IPS-NIHi11 (cell line): ENCODE measurements at regions not wholly inside any gene's neighbourhood (a gene's known extent, or its start where the extent isn't known, plus 50 kb on each side); places are given as distances from the start of the nearest gene placed in this dataset.
A peak's percentile ranks its signal among the peaks of the same experiment; 100 is the strongest.
"Not testable (repeated sequence)": the region's sequence is repeated elsewhere in the genome, so short reads cannot be mapped to it uniquely, and the experiment has no call there.

Source experiments
- DNase-seq: peaks from one replicate; pipeline ENCODE4 v3.0.0; 2012; ENCODE audit warnings: mixed read lengths, low spot score

DNA sequence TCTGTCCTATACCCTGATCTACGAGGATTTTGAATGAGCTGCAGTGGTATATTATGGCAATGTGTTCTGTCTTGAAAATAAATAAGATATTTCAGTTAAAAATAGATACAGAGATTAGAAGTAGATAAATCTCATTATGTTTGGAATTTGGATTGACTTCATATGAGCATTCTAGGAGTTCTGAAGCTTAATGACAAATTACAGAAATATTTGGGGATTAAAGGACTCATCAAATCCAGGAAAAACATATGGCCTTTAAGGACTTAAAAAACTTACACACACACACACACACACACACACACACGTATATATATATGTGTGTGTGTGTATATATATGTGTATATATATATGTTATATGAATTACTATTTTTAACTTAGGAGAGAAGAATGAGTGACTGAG lies 446.9 kb upstream of the CD180 start:
- DNase-seq, result no peak

- no peak for DNase-seq
These were observed 443.4 kb upstream of the CD180 start for GRCh38 chr5:67639976-67640375.

DNA sequence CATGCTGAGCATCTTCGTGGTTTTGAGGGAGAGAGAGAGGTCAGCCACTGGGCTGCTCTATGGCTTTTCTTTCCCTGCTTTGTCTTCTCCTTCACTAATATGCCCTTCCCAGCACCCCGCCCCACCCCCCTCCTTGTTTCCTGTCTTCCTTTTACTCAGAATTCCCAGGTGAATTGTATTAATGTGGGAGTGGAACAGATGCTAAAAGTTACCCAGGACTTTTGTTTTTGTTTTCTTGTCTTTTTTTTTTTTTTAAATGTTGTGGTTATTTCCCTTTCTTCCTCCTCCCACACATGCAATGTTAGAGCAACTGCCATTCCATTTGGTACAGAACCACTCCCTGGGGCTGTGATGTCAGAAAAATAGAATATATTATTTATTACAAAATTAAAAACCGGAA lies 442.7 kb upstream of the CD180 start:
- peak; percentile 27 for DNase-seq

DNA sequence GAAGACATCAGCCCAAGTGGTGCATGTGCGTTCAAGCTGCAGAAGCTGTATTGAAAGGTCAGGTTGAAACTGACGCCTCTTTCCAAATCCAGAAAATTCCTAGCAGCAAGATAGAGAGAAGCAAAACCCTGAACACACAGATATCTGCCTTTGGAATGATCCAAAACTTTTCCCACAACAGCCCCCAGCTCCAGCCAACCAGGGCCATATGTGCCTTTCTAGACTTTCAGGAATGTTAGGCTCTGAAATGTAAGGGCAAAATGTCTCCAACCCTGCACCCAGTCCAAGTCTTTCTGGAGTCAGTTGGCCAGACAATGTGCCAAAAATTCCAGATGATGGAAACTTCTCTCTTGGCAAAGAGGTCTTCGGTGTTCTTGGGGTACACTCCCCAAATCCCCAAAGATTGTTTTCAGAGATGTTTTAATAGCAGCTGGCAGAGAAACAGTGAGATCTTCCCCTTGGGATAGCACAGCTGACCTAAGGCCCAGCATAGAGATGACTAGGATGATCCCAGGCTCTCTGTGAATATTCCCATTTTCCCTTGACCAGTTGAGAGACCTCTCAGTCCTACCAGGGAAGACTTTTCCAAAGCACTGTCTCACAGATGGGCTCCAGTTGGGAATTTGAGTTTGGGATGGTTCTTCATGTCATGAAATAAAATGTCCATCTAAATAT lies 440.4 kb upstream of the CD180 start:
- no peak for DNase-seq

DNA sequence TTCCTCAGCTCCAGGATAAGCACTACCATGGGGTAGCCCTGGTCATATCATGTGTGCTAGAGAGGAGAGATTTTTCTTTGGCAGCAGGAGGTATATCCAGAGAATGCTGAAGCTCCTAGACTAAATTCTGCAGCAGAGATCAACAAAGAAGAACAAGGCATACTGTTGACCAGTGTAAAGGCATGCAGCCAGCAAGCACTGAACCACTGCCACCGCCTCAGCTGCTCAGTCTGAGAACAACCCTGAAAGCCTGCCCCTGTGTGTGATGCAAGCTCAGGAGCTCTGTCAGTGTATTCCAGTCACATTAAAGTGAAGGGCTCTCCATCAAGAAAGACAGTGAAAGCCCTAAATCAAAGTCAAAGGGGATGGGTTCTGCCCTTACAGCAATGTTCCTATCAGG lies 439.5 kb upstream of the CD180 start:
- DNase-seq, result no peak

- not testable (repeated sequence) for DNase-seq
These were observed 430.5 kb upstream of the CD180 start for GRCh38 chr5:67627079-67627478.

- no peak for DNase-seq
These were observed 426.5 kb upstream of the CD180 start for GRCh38 chr5:67623078-67623477.

- no peak for DNase-seq
These were observed 424.1 kb upstream of the CD180 start for GRCh38 chr5:67620424-67621397.

- no peak for DNase-seq
These were observed 423.0 kb upstream of the CD180 start for GRCh38 chr5:67619636-67620035.

- DNase-seq, result no peak
These were observed 422.6 kb upstream of the CD180 start for GRCh38 chr5:67619235-67619634.

- DNase-seq, result no peak
These were observed 420.5 kb upstream of the CD180 start for GRCh38 chr5:67617051-67617450.

DNA sequence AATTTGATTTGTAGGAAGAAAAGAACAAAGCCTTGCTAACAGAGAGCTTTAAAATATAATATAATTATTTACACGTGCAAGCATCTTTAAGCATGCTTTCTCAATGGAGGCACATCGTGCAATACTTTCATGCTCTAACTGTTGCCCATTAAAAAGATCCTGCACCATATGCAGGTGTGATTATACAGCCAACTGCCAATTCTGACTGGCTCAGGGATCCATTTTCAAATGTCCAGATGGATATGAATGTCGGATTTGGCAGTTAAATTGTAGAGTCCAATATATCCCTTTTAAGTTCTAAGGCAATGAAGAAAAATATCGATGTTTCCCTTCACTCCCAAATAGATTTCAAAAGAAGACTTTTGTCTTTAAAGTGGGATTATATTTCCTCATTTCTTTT lies 416.4 kb upstream of the CD180 start:
- DNase-seq, result no peak

DNA sequence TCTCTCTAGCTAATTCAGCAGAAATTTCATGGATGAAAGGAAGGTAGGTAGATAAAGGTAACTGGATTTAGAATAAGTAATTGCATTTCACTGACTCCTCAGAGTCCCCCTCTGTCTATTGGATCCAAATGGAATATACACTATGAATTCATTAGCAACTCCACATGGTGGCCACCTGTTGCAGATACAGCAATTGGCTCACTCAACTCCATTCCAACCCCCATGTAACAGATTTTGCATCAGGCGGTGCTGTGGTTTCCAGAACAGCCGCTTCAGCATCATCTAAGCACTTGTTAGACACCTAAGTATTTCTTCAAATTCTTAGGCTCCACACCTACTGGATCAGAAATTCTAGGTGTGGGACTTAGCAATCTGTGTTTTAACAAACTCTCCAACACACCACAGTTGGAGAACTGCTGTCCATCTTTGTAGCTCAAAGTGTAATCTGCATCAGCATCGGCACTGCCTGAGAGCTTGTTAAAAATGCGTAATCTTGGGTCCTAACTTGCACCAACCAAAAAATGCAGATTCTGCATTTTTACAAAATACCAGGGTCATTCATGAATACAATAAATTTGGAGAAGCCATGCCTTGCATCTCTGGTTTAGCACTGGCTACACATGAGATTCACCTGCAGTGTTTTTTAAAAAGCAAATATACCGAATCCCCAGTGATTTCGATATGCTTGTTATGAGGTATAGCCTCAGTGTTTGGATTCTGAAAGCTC lies 413.8 kb upstream of the CD180 start:
- DNase-seq, result no peak

DNA sequence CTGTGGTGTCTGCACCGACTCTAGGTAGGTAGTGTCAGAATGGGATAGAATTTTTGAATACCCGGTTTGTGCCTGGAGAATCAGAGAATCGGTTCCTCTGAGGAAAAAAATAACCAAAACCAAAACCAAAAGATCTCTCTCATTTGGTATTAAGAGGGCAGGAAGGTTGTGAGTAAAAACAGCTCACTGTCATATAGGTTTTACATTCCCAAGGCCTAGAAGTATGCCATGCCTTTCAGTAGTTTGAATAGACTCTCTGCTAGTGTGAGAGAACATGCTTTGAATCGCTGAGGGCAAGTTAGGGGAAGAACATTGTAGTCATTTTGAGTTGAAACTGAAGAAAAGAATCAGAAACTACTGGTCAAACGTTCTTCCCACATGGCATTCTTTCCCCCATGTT lies 411.4 kb upstream of the CD180 start:
- DNase-seq, result no peak

- no peak for DNase-seq
These were observed 410.0 kb upstream of the CD180 start for GRCh38 chr5:67606586-67606947.

GRCh38 chr5:67605730-67606585 lies 409.4 kb upstream of the CD180 start:
- DNase-seq, result no peak

- no peak for DNase-seq
These were observed 394.9 kb upstream of the CD180 start for GRCh38 chr5:67591491-67591890.

DNA sequence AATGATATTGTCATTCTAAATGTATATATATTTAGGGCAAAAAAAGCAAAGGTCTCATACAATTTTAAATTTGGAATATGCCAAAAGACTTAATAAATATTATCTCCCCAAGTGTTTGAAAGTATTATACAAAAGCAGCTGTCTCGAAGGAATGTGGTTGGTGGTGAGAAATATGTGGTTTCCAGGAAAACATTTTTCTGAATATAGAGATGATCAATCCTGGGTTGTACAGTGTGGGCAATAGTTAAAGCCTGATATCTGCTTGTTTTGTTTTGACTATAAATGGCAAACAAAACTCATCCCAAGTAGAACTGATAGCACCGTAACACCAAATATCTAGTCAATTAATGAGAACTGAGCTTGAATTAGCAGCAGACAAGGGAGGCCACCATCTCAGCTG lies 391.8 kb upstream of the CD180 start:
- no peak for DNase-seq

GRCh38 chr5:67581203-67581602 lies 384.6 kb upstream of the CD180 start:
- DNase-seq, result no peak

DNA sequence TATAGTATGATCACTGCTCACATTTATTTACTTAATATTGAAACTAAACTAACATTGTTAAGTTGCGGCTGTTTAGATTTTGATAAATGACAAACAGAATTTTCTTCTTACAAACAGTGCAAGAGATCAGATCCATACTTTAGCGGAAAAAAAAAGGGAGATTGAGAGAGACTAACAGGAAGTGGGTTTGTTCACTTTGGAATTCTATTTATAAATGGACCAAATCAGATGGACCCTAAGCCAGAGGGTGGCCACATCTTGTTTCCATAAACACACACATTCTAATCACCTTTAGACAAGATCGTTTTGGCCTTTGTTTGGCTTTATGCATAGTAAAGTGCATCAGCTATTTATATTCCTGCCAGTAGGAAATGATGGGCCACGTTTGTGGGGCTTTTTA lies 381.4 kb upstream of the CD180 start:
- no peak for DNase-seq

DNA sequence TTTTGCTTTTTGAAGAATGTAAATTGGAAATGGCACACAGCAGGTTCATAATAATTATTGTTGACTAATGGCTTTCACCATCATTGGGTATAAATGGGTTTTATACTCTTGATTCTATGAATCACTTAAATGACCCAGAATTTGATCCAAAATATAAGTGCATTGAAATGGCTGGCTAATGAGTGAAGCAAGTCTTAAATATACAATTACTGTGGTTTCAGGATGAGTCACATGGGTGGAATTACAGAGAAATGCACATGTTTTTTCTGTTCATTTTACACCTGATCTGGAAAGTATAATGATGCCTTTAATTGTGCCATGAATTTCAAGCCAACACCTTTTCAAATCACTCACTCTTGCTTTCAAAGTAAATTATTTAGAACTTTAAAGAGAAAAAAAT lies 380.8 kb upstream of the CD180 start:
- DNase-seq, result no peak

DNA sequence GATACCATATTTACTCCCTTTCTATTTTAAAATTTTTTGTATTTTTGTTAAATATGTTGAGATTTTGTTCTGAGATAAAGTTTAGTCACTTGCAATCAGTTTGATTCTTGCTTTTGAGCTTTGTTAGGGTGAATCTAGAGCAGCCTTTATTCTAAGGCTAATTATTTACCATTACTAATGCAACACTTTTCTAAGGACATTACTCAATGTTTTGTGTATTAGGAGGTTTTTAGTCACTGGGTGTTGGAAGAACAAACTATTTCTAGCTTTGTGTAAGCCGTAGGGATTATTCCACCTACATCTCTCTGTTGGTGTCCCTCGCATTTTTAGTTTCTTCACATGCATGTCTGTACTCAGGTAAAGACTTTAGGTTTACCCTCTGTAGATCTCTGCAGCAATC lies 379.5 kb upstream of the CD180 start:
- no peak for DNase-seq
